Activated naive CD4-positive, alpha-beta T cell treated with anti-CD3 and anti-CD28 coated beads for 36 hours (primary cell): ENCODE measurements at regions not wholly inside any gene's neighbourhood (a gene's known extent, or its start where the extent isn't known, plus 50 kb on each side); places are given as distances from the start of the nearest gene placed in this dataset.
"Not testable (repeated sequence)": the region's sequence is repeated elsewhere in the genome, so short reads cannot be mapped to it uniquely, and the experiment has no call there.

Experiments used
- CTCF ChIA-PET: fragments of 350-600 bp; sonication (Branson Sonifier 250); formaldehyde crosslinking; loops from one replicate; lab custom pipeline; 2021; ENCODE audit warnings: antibody characterized with exemption; lab: Charles Lee
- DNase-seq: peaks from one replicate; pipeline ENCODE4 v3.0.0-alpha.2; 2020
- H3K27ac Mint-ChIP-seq: one replicate; pipeline ENCODE4 v1.8.0; 2021; ENCODE audit warnings: mild to moderate bottlenecking, mixed read lengths
- H3K27me3 Mint-ChIP-seq: one replicate; pipeline ENCODE4 v1.8.0; 2021; ENCODE audit warnings: low read depth, mixed read lengths
- H3K36me3 Mint-ChIP-seq: one replicate; pipeline ENCODE4 v1.8.0; 2021; ENCODE audit warnings: low read depth, mixed read lengths
- H3K4me1 Mint-ChIP-seq: one replicate; pipeline ENCODE4 v1.8.0; 2021; ENCODE audit warnings: low read depth, mixed read lengths
- H3K4me3 Mint-ChIP-seq: one replicate; pipeline ENCODE4 v1.8.0; 2021; ENCODE audit warnings: mild to moderate bottlenecking, moderate library complexity, mixed read lengths
- H3K9me3 Mint-ChIP-seq: one replicate; pipeline ENCODE4 v1.8.0; 2021; ENCODE audit warnings: mixed read lengths
- intact Hi-C: fragments of 100-400 bp; cut with micrococcal nuclease; formaldehyde crosslinking; loops from one replicate; pipeline ENCODE4 v1.15.1; 2023

- Mint-ChIP-seq H3K9me3 (no peaks in the 10 kb centered on the region), H3K27me3 (no peaks in the 10 kb centered on the region), H3K36me3 (no peaks in the 10 kb centered on the region), H3K4me3 (no peak overlapping the region), H3K27ac (no peak overlapping the region), H3K4me1 (peaks cover 3% of the 10 kb centered on the region)
- CTCF ChIA-PET = no interaction called here
- no peak for DNase-seq
- intact Hi-C loops = no loop called here
These were observed 96.4 kb downstream of the BUB3 start for GRCh38 chr10:123250640-123251039.

- intact Hi-C loops = no loop called here
- H3K36me3 Mint-ChIP-seq = no peaks in the 10 kb centered on the region
- no peak for DNase-seq
- no peaks in the 10 kb centered on the region for H3K9me3 Mint-ChIP-seq
- H3K4me1 Mint-ChIP-seq = peaks cover 3% of the 10 kb centered on the region
- no peak overlapping the region for H3K27ac Mint-ChIP-seq
- CTCF ChIA-PET = no interaction called here
- H3K4me3 Mint-ChIP-seq = no peak overlapping the region
- H3K27me3 Mint-ChIP-seq = no peaks in the 10 kb centered on the region
These were observed 98.6 kb downstream of the BUB3 start for GRCh38 chr10:123252779-123253178.

- H3K27ac Mint-ChIP-seq, CTCF ChIA-PET: not testable (repeated sequence)
These were observed 100.1 kb downstream of the BUB3 start for GRCh38 chr10:123254343-123254742.

GRCh38 chr10:123257904-123258456 lies 103.8 kb downstream of the BUB3 start:
- intact Hi-C loops = no loop called here
- CTCF ChIA-PET = no interaction called here
- Mint-ChIP-seq H3K4me1 (no peaks in the 10 kb centered on the region), H3K27me3 (no peaks in the 10 kb centered on the region), H3K36me3 (no peaks in the 10 kb centered on the region), H3K4me3 (no peak overlapping the region), H3K9me3 (no peaks in the 10 kb centered on the region), H3K27ac (no peak overlapping the region)
- DNase-seq = no peak

More at GRCh38 chr10:123254343-123254742, 100.1 kb downstream of the BUB3 start:
- H3K4me3 Mint-ChIP-seq, H3K36me3 Mint-ChIP-seq, H3K4me1 Mint-ChIP-seq, DNase-seq, H3K9me3 Mint-ChIP-seq, H3K27me3 Mint-ChIP-seq, intact Hi-C loops: not testable (repeated sequence)

- no peaks in the 10 kb centered on the region for H3K36me3 Mint-ChIP-seq
- no peak for DNase-seq
- intact Hi-C loops = no loop called here
- no peaks in the 10 kb centered on the region for H3K4me1 Mint-ChIP-seq
- CTCF ChIA-PET = no interaction called here
- H3K27ac Mint-ChIP-seq = no peak overlapping the region
- no peak overlapping the region for H3K4me3 Mint-ChIP-seq
- H3K27me3 Mint-ChIP-seq = no peaks in the 10 kb centered on the region
- H3K9me3 Mint-ChIP-seq = no peaks in the 10 kb centered on the region
These were observed 104.9 kb downstream of the BUB3 start for GRCh38 chr10:123259081-123259480.

GRCh38 chr10:123259791-123260190 lies 105.6 kb downstream of the BUB3 start:
- H3K4me3 Mint-ChIP-seq = no peak overlapping the region
- CTCF ChIA-PET = no interaction called here
- intact Hi-C loops = no loop called here
- no peaks in the 10 kb centered on the region for H3K27me3 Mint-ChIP-seq
- H3K4me1 Mint-ChIP-seq = no peaks in the 10 kb centered on the region
- no peaks in the 10 kb centered on the region for H3K36me3 Mint-ChIP-seq
- H3K27ac Mint-ChIP-seq = no peak overlapping the region
- DNase-seq = no peak
- H3K9me3 Mint-ChIP-seq = no peaks in the 10 kb centered on the region

GRCh38 chr10:123262456-123262855 lies 108.3 kb downstream of the BUB3 start:
- no peaks in the 10 kb centered on the region for H3K36me3 Mint-ChIP-seq
- CTCF ChIA-PET = no interaction called here
- H3K27me3 Mint-ChIP-seq = no peaks in the 10 kb centered on the region
- no peak overlapping the region for H3K27ac Mint-ChIP-seq
- DNase-seq = no peak
- no peak overlapping the region for H3K4me3 Mint-ChIP-seq
- intact Hi-C loops = no loop called here
- H3K4me1 Mint-ChIP-seq = no peaks in the 10 kb centered on the region
- H3K9me3 Mint-ChIP-seq = no peaks in the 10 kb centered on the region

- Mint-ChIP-seq H3K4me1 (peaks cover 2% of the 10 kb centered on the region), H3K36me3 (no peaks in the 10 kb centered on the region), H3K4me3 (no peak overlapping the region), H3K27me3 (no peaks in the 10 kb centered on the region), H3K27ac (no peak overlapping the region), H3K9me3 (no peaks in the 10 kb centered on the region)
- intact Hi-C loops = no loop called here
- no peak for DNase-seq
- CTCF ChIA-PET = no interaction called here
These were observed 112.8 kb downstream of the BUB3 start for GRCh38 chr10:123266971-123267370.

- CTCF ChIA-PET = no interaction called here
- Mint-ChIP-seq H3K4me3 (no peak overlapping the region), H3K36me3 (no peaks in the 10 kb centered on the region), H3K4me1 (peaks cover 2% of the 10 kb centered on the region), H3K27ac (no peak overlapping the region), H3K9me3 (no peaks in the 10 kb centered on the region), H3K27me3 (peaks cover 9% of the 10 kb centered on the region)
- intact Hi-C loops = no loop called here
- DNase-seq = no peak
These were observed 114.9 kb downstream of the BUB3 start for GRCh38 chr10:123269017-123269552.

GRCh38 chr10:123269675-123270074 lies 115.5 kb downstream of the BUB3 start:
- Mint-ChIP-seq H3K27ac (no peak overlapping the region), H3K4me1 (peaks cover 4% of the 10 kb centered on the region), H3K27me3 (peaks cover 15% of the 10 kb centered on the region), H3K4me3 (no peak overlapping the region), H3K9me3 (no peaks in the 10 kb centered on the region), H3K36me3 (no peaks in the 10 kb centered on the region)
- intact Hi-C loops = no loop called here
- DNase-seq = no peak
- CTCF ChIA-PET = no interaction called here

GRCh38 chr10:123270221-123270620 lies 116.0 kb downstream of the BUB3 start:
- CTCF ChIA-PET = interaction anchor here (0.6 kb wide), 1 partner anchor 847 kb away, joined by 3 read pairs; no protein-coding TSS in a partner anchor
- Mint-ChIP-seq H3K27me3 (peaks cover 20% of the 10 kb centered on the region), H3K36me3 (no peaks in the 10 kb centered on the region), H3K9me3 (no peaks in the 10 kb centered on the region), H3K4me3 (no peak overlapping the region), H3K27ac (no peak overlapping the region), H3K4me1 (peaks cover 6% of the 10 kb centered on the region)
- intact Hi-C loops = no loop called here
- DNase-seq = no peak

- H3K9me3 Mint-ChIP-seq = no peaks in the 10 kb centered on the region
- CTCF ChIA-PET = no interaction called here
- H3K4me1 Mint-ChIP-seq = peaks cover 7% of the 10 kb centered on the region
- H3K4me3 Mint-ChIP-seq = no peak overlapping the region
- DNase-seq = no peak
- peaks cover 2% of the 10 kb centered on the region for H3K36me3 Mint-ChIP-seq
- intact Hi-C loops = no loop called here
- no peak overlapping the region for H3K27ac Mint-ChIP-seq
- H3K27me3 Mint-ChIP-seq = peaks cover 24% of the 10 kb centered on the region
These were observed 116.6 kb downstream of the BUB3 start for GRCh38 chr10:123270806-123271205.

GRCh38 chr10:123272171-123272570 lies 118.0 kb downstream of the BUB3 start:
- H3K4me1 Mint-ChIP-seq = peaks cover 7% of the 10 kb centered on the region
- CTCF ChIA-PET = no interaction called here
- H3K27ac Mint-ChIP-seq = no peak overlapping the region
- intact Hi-C loops = no loop called here
- H3K9me3 Mint-ChIP-seq = peaks cover 2% of the 10 kb centered on the region
- no peak overlapping the region for H3K4me3 Mint-ChIP-seq
- peak; percentile 9 for DNase-seq
- H3K36me3 Mint-ChIP-seq = peaks cover 4% of the 10 kb centered on the region
- H3K27me3 Mint-ChIP-seq = peaks cover 28% of the 10 kb centered on the region
